ENCODE measurements at regions not wholly inside any gene's neighbourhood (a gene's known extent, or its start where the extent isn't known, plus 50 kb on each side); places are given as distances from the start of the nearest gene placed in this dataset.

DNA sequence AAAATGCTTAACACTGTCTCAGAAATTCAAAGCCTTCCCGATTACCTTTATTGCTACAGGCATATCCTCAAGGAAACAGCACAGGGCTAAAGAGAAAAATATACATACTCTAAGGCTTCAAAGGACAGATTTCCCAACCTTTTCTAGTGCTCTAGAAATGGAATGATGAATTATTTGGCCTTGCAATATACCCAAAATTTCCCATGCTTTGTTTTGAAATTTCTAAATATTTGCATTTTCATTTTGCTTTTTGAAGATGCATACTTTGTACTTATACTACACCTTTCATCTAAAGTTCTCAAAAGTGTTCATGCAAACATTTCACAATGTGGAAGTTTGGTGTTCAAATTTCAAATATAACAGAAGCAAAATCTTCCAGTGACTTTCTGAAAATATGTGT, 312.7 kb upstream of the PDE4D start (continued):
- no peak for TF ChIP-seq SETDB1 (CRISPR knock-in tag; IDR thresholded peaks at IDR 0.05; ENCODE audit: borderline replicate concordance)
- peak; percentile 55; the same call in 1 of the 2 replicates for TF ChIP-seq SIX4 (CRISPR knock-in tag; IDR thresholded peaks at IDR 0.05)
- no peak for TF ChIP-seq ZNF850 (CRISPR knock-in tag; conservative IDR thresholded peaks at IDR 0.05)
- no peak for TF ChIP-seq ZNF235 (CRISPR knock-in tag; IDR thresholded peaks at IDR 0.05; ENCODE audit: borderline replicate concordance)
- TF ChIP-seq, protein P1, sequence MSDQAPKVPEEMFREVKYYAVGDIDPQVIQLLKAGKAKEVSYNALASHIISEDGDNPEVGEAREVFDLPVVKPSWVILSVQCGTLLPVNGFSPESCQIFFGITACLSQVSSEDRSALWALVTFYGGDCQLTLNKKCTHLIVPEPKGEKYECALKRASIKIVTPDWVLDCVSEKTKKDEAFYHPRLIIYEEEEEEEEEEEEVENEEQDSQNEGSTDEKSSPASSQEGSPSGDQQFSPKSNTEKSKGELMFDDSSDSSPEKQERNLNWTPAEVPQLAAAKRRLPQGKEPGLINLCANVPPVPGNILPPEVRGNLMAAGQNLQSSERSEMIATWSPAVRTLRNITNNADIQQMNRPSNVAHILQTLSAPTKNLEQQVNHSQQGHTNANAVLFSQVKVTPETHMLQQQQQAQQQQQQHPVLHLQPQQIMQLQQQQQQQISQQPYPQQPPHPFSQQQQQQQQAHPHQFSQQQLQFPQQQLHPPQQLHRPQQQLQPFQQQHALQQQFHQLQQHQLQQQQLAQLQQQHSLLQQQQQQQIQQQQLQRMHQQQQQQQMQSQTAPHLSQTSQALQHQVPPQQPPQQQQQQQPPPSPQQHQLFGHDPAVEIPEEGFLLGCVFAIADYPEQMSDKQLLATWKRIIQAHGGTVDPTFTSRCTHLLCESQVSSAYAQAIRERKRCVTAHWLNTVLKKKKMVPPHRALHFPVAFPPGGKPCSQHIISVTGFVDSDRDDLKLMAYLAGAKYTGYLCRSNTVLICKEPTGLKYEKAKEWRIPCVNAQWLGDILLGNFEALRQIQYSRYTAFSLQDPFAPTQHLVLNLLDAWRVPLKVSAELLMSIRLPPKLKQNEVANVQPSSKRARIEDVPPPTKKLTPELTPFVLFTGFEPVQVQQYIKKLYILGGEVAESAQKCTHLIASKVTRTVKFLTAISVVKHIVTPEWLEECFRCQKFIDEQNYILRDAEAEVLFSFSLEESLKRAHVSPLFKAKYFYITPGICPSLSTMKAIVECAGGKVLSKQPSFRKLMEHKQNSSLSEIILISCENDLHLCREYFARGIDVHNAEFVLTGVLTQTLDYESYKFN (CRISPR knock-in tag; conservative IDR thresholded peaks at IDR 0.05) = peak; percentile 67

DNA sequence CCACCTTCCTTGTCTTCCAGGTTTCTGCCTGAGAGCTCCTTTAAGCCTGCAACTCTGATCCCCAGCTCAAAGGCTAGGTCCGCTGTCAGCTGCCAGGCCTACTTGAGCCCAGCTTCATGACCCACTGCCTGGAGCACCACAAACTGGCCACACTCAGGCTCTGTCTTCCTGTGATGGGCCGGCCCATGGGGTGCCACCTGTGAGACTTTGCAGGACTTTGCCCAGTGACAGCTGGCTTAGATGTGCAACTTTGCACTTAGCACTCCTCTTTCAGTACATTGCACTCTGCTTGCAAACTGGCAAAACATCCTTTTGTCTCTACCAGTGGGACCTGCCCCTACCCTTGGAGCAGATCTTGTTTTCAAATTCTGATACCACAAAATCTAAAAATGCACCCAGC, 311.5 kb upstream of the PDE4D start:
- Histone ChIP-seq H3K79me2 (ENCODE audit: insufficient read depth, low read length) (no peaks in the 10 kb centered on the region), H3K4me2 (ENCODE audit: low read depth, low read length) (no peak overlapping the region), H3K9ac (ENCODE audit: insufficient read depth, low read depth, low read length) (no peak overlapping the region), H3K9me3 (ENCODE audit: low read length) (no peaks in the 10 kb centered on the region), H3K36me3 (replicated peaks in 1 of 2; ENCODE audit: control insufficient read depth in 1 of 2, insufficient read depth in 2 of 2, low read length in 2 of 2) (no peaks in the 10 kb centered on the region), H3K27me3 (ENCODE audit: control insufficient read depth in 1 of 2, insufficient read depth in 2 of 2, low read length in 2 of 2) (no peaks in the 10 kb centered on the region), H2AFZ (ENCODE audit: low read length) (no peak overlapping the region), H3K27ac (ENCODE audit: extremely low read length, insufficient read depth, low read length) (peak overlapping the region; percentile 24), H3K4me1 (ENCODE audit: insufficient read depth, low read length) (peaks cover 34% of the 10 kb centered on the region), H3K4me3 (replicated peaks in 1 of 3; ENCODE audit: insufficient read depth in 1 of 3, low read depth in 2 of 3, low read length in 3 of 3) (no peak overlapping the region), H4K20me1 (ENCODE audit: insufficient read depth, low read length) (no peaks in the 10 kb centered on the region)
- 83% methylated on average over 1 of the region's 2 CpGs for WGBS (ENCODE audit: low lambda C conversion rate)
- in situ Hi-C loops (cut with HindIII; ENCODE audit: extremely low pct_ligation_motif_present, low pct_unique_long_range_greater_than_20kb) (no loop called here), intact Hi-C loops (cut with micrococcal nuclease; ENCODE audit: unreplicated experiment) (loop anchor here (5.0 kb wide), 1 partner anchor 72 kb away; no protein-coding TSS in a partner anchor)
- FAIRE-seq (no peak), DNase-seq (ENCODE audit: low spot score) (peak; percentile 31), ATAC-seq (peak; percentile 95)
- CTCF ChIA-PET (ENCODE audit: low intra/inter-chr PET ratio, low total read pairs) = no interaction called here
- no TSS peak for BruUV-seq (replicated peaks)
- POLR2A ChIA-PET = no interaction called here
- TF ChIP-seq HNF4G (IDR thresholded peaks at IDR 0.05; ENCODE audit: borderline replicate concordance, low read depth, low read length) (peak; percentile 55; the same call in 1 of the 2 replicates), HNF4G (CRISPR knock-in tag; IDR thresholded peaks at IDR 0.05; ENCODE audit: borderline replicate concordance, low read depth) (no peak; the same call in 1 of the 2 replicates), CBX1 (IDR thresholded peaks at IDR 0.05; ENCODE audit: low read depth) (no peak), FOSL2 (CRISPR knock-in tag; IDR thresholded peaks at IDR 0.05) (no peak), BRD4 (CRISPR knock-in tag; IDR thresholded peaks at IDR 0.05) (no peak), MED1 (CRISPR knock-in tag; IDR thresholded peaks at IDR 0.05) (peak; percentile 33; the same call in 1 of the 2 replicates), ZFP36 (IDR thresholded peaks at IDR 0.05; ENCODE audit: borderline replicate concordance, low read depth, low read length, partially characterized antibody) (no peak), NFYC (CRISPR knock-in tag; IDR thresholded peaks at IDR 0.05) (no peak), SOX6 (IDR thresholded peaks at IDR 0.05) (no peak), SOX6 (CRISPR knock-in tag; IDR thresholded peaks at IDR 0.05) (peak; percentile 45; the same call in 1 of the 2 replicates), POGZ (CRISPR knock-in tag; IDR thresholded peaks at IDR 0.05) (peak; percentile 63), ZNF317 (CRISPR knock-in tag; IDR thresholded peaks at IDR 0.05) (no peak), NPAS2 (CRISPR knock-in tag; IDR thresholded peaks at IDR 0.05; ENCODE audit: borderline replicate concordance) (no peak)
- TF ChIP-seq, protein P2, sequence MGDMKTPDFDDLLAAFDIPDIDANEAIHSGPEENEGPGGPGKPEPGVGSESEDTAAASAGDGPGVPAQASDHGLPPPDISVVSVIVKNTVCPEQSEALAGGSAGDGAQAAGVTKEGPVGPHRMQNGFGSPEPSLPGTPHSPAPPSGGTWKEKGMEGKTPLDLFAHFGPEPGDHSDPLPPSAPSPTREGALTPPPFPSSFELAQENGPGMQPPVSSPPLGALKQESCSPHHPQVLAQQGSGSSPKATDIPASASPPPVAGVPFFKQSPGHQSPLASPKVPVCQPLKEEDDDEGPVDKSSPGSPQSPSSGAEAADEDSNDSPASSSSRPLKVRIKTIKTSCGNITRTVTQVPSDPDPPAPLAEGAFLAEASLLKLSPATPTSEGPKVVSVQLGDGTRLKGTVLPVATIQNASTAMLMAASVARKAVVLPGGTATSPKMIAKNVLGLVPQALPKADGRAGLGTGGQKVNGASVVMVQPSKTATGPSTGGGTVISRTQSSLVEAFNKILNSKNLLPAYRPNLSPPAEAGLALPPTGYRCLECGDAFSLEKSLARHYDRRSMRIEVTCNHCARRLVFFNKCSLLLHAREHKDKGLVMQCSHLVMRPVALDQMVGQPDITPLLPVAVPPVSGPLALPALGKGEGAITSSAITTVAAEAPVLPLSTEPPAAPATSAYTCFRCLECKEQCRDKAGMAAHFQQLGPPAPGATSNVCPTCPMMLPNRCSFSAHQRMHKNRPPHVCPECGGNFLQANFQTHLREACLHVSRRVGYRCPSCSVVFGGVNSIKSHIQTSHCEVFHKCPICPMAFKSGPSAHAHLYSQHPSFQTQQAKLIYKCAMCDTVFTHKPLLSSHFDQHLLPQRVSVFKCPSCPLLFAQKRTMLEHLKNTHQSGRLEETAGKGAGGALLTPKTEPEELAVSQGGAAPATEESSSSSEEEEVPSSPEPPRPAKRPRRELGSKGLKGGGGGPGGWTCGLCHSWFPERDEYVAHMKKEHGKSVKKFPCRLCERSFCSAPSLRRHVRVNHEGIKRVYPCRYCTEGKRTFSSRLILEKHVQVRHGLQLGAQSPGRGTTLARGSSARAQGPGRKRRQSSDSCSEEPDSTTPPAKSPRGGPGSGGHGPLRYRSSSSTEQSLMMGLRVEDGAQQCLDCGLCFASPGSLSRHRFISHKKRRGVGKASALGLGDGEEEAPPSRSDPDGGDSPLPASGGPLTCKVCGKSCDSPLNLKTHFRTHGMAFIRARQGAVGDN (CRISPR knock-in tag; IDR thresholded peaks at IDR 0.05) = peak; percentile 79
